GM21619 (cell line): ENCODE measurements at regions not wholly inside any gene's neighbourhood (a gene's known extent, or its start where the extent isn't known, plus 50 kb on each side); places are given as distances from the start of the nearest gene placed in this dataset.

Experiments used
- ATAC-seq: cut with Tn5 transposase; IDR thresholded peaks from one replicate; pipeline ENCODE4 v1.9.1; 2021; ENCODE audit not compliant: unreplicated experiment

GRCh38 chr7:125406111-125406510 is 476.5 kb upstream of the POT1 start:
- no peak for ATAC-seq

GRCh38 chr7:125399408-125399807 is 469.8 kb upstream of the POT1 start:
- no peak for ATAC-seq

GRCh38 chr7:125396466-125397151 is 467.0 kb upstream of the POT1 start:
- ATAC-seq, result no peak

- no peak for ATAC-seq
These were observed 462.3 kb upstream of the POT1 start for GRCh38 chr7:125391921-125392320.

- no peak for ATAC-seq
These were observed 461.4 kb upstream of the POT1 start for GRCh38 chr7:125390981-125391380.

GRCh38 chr7:125386211-125386610 is 456.6 kb upstream of the POT1 start:
- no peak for ATAC-seq

GRCh38 chr7:125383324-125383723 is 453.7 kb upstream of the POT1 start:
- ATAC-seq, result no peak

GRCh38 chr7:125382401-125382800 is 452.8 kb upstream of the POT1 start:
- no peak for ATAC-seq

- no peak for ATAC-seq
These were observed 446.3 kb upstream of the POT1 start for GRCh38 chr7:125375942-125376341.

GRCh38 chr7:125370502-125370901 is 440.9 kb upstream of the POT1 start:
- no peak for ATAC-seq

- ATAC-seq, result no peak
These were observed 434.2 kb upstream of the POT1 start for GRCh38 chr7:125363873-125364272.

- no peak for ATAC-seq
These were observed 429.0 kb upstream of the POT1 start for GRCh38 chr7:125358551-125359167.

GRCh38 chr7:125357676-125358455 is 428.2 kb upstream of the POT1 start:
- no peak for ATAC-seq

GRCh38 chr7:125355899-125356298 is 426.3 kb upstream of the POT1 start:
- peak; percentile 63 for ATAC-seq

- no peak for ATAC-seq
These were observed 417.6 kb upstream of the POT1 start for GRCh38 chr7:125347269-125347668.

- no peak for ATAC-seq
These were observed 408.5 kb upstream of the POT1 start for GRCh38 chr7:125338110-125338509.

GRCh38 chr7:125336326-125336725 is 406.7 kb upstream of the POT1 start:
- no peak for ATAC-seq

- ATAC-seq, result no peak
These were observed 397.1 kb upstream of the POT1 start for GRCh38 chr7:125326666-125327255.

GRCh38 chr7:125316466-125316865 is 386.8 kb upstream of the POT1 start:
- no peak for ATAC-seq

- ATAC-seq, result no peak
These were observed 369.6 kb upstream of the POT1 start for GRCh38 chr7:125299003-125299765.

- no peak for ATAC-seq
These were observed 350.3 kb upstream of the POT1 start for GRCh38 chr7:125279961-125280360.
